NB4 (cell line): ENCODE measurements at regions not wholly inside any gene's neighbourhood (a gene's known extent, or its start where the extent isn't known, plus 50 kb on each side); places are given as distances from the start of the nearest gene placed in this dataset.

Experiments
- MYC ChIP-seq: IDR thresholded peaks from 2 replicates; pipeline ENCODE4 v1.6.1; 2011; ENCODE audit warnings: low read depth, low read length
- POLR2A ChIP-seq: IDR thresholded peaks from 2 replicates; pipeline ENCODE4 v1.6.1; 2011; ENCODE audit warnings: mild to moderate bottlenecking; ENCODE audit not compliant: insufficient read length; ENCODE audit errors: extremely low read depth
- TF ChIP-seq, protein P1 (sequence below): IDR thresholded peaks from one replicate; pipeline ENCODE4 v1.5.1; 2012; ENCODE audit warnings: low read depth, low read length
- TF ChIP-seq, protein P2 (sequence below): IDR thresholded peaks from 2 replicates; pipeline ENCODE4 v1.6.1; 2011; ENCODE audit warnings: low read depth, low read length

- TF ChIP-seq, protein P1, sequence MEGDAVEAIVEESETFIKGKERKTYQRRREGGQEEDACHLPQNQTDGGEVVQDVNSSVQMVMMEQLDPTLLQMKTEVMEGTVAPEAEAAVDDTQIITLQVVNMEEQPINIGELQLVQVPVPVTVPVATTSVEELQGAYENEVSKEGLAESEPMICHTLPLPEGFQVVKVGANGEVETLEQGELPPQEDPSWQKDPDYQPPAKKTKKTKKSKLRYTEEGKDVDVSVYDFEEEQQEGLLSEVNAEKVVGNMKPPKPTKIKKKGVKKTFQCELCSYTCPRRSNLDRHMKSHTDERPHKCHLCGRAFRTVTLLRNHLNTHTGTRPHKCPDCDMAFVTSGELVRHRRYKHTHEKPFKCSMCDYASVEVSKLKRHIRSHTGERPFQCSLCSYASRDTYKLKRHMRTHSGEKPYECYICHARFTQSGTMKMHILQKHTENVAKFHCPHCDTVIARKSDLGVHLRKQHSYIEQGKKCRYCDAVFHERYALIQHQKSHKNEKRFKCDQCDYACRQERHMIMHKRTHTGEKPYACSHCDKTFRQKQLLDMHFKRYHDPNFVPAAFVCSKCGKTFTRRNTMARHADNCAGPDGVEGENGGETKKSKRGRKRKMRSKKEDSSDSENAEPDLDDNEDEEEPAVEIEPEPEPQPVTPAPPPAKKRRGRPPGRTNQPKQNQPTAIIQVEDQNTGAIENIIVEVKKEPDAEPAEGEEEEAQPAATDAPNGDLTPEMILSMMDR, result no peak
- TF ChIP-seq POLR2A (no peak), MYC (no peak)
- TF ChIP-seq, protein P2, sequence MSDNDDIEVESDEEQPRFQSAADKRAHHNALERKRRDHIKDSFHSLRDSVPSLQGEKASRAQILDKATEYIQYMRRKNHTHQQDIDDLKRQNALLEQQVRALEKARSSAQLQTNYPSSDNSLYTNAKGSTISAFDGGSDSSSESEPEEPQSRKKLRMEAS, result no peak
Observed at GRCh38 chr10:109275960-109276359, 647.4 kb downstream of the XPNPEP1 start.
